Lower leg skin (tissue), 3 donors: ENCODE measurements at regions not wholly inside any gene's neighbourhood (a gene's known extent, or its start where the extent isn't known, plus 50 kb on each side); places are given as distances from the start of the nearest gene placed in this dataset.

Source experiments
- CTCF ChIP-seq, 3 donors: fragments of 450-650 bp; IDR thresholded peaks; one replicate each; pipeline ENCODE4 v1.5.1; 2016; ENCODE audit warnings: antibody characterized with exemption in 3 of 3, mild to moderate bottlenecking in 3 of 3, moderate library complexity in 2 of 3
- POLR2A ChIP-seq, 2 donors: fragments of 450-650 bp; IDR thresholded peaks; one replicate each; pipeline ENCODE4 v1.6.1; 2016 to 2017; ENCODE audit warnings: antibody characterized with exemption in 2 of 2, mild to moderate bottlenecking in 1 of 2, moderate library complexity in 1 of 2

GRCh38 chr2:15722980-15723379 lies 131.3 kb downstream of the DDX1 start:
- TF ChIP-seq CTCF (IDR thresholded peaks at IDR 0.05), result no peak
- no peak for TF ChIP-seq POLR2A (IDR thresholded peaks at IDR 0.05)
